ENCODE measurements at regions not wholly inside any gene's neighbourhood (a gene's known extent, or its start where the extent isn't known, plus 50 kb on each side); places are given as distances from the start of the nearest gene placed in this dataset.

GRCh38 chr3:95750097-95750496, 1064.3 kb upstream of the EPHA6 start:
- H3K27me3 Mint-ChIP-seq: no peaks in the 10 kb centered on the region
- no peak overlapping the region for H3K27ac Mint-ChIP-seq
- no peaks in the 10 kb centered on the region for H3K4me1 Mint-ChIP-seq (ENCODE audit: low read depth in 2 of 2)
- ATAC-seq (replicated peaks) (no peak), DNase-seq (no peak)
- H3K9me3 Mint-ChIP-seq: no peaks in the 10 kb centered on the region
- no peaks in the 10 kb centered on the region for H3K36me3 Mint-ChIP-seq (ENCODE audit: insufficient read depth)
- H3K4me3 Mint-ChIP-seq: no peak overlapping the region

- H3K27me3 Mint-ChIP-seq: no peaks in the 10 kb centered on the region
- no peaks in the 10 kb centered on the region for H3K9me3 Mint-ChIP-seq
- H3K4me3 Mint-ChIP-seq: no peak overlapping the region
- no peaks in the 10 kb centered on the region for H3K36me3 Mint-ChIP-seq (ENCODE audit: insufficient read depth)
- no peak overlapping the region for H3K27ac Mint-ChIP-seq
- ATAC-seq (replicated peaks) (no peak), DNase-seq (no peak)
- no peaks in the 10 kb centered on the region for H3K4me1 Mint-ChIP-seq (ENCODE audit: low read depth in 2 of 2)
Measured at GRCh38 chr3:95751509-95751908, 1062.9 kb upstream of the EPHA6 start.

GRCh38 chr3:95752199-95752598, 1062.2 kb upstream of the EPHA6 start:
- Mint-ChIP-seq H3K4me1 (ENCODE audit: low read depth in 2 of 2) (no peaks in the 10 kb centered on the region), H3K27me3 (no peaks in the 10 kb centered on the region), H3K36me3 (ENCODE audit: insufficient read depth) (no peaks in the 10 kb centered on the region), H3K9me3 (no peaks in the 10 kb centered on the region), H3K27ac (no peak overlapping the region), H3K4me3 (no peak overlapping the region)
- ATAC-seq (replicated peaks) (no peak), DNase-seq (no peak)

GRCh38 chr3:95758707-95759106, 1055.7 kb upstream of the EPHA6 start:
- Mint-ChIP-seq H3K9me3 (peaks cover 0 to 3% of the 10 kb centered on the region in 2 donors), H3K4me3 (no peak overlapping the region), H3K4me1 (ENCODE audit: low read depth in 2 of 2) (no peaks in the 10 kb centered on the region), H3K27me3 (no peaks in the 10 kb centered on the region), H3K36me3 (ENCODE audit: insufficient read depth) (no peaks in the 10 kb centered on the region), H3K27ac (no peak overlapping the region)
- DNase-seq: no peak
- no peak for ATAC-seq (replicated peaks)

GRCh38 chr3:95759614-95760301, 1054.6 kb upstream of the EPHA6 start:
- DNase-seq (no peak), ATAC-seq (replicated peaks) (no peak)
- H3K4me3 Mint-ChIP-seq: no peak overlapping the region
- no peaks in the 10 kb centered on the region for H3K27me3 Mint-ChIP-seq
- H3K4me1 Mint-ChIP-seq (ENCODE audit: low read depth in 2 of 2): no peaks in the 10 kb centered on the region
- H3K9me3 Mint-ChIP-seq: peaks cover 0 to 3% of the 10 kb centered on the region in 2 donors
- no peaks in the 10 kb centered on the region for H3K36me3 Mint-ChIP-seq (ENCODE audit: insufficient read depth)
- H3K27ac Mint-ChIP-seq: no peak overlapping the region

GRCh38 chr3:95775486-95776094, 1038.8 kb upstream of the EPHA6 start:
- no peaks in the 10 kb centered on the region for H3K36me3 Mint-ChIP-seq (ENCODE audit: insufficient read depth)
- no peak overlapping the region for H3K27ac Mint-ChIP-seq
- H3K9me3 Mint-ChIP-seq: peaks cover 16 to 21% of the 10 kb centered on the region in 2 donors
- no peak overlapping the region for H3K4me3 Mint-ChIP-seq
- DNase-seq: no peak
- ATAC-seq (replicated peaks): no peak
- H3K27me3 Mint-ChIP-seq: no peaks in the 10 kb centered on the region
- no peaks in the 10 kb centered on the region for H3K4me1 Mint-ChIP-seq (ENCODE audit: low read depth in 2 of 2)

GRCh38 chr3:95781598-95781997, 1032.8 kb upstream of the EPHA6 start:
- no peaks in the 10 kb centered on the region for H3K27me3 Mint-ChIP-seq
- H3K27ac Mint-ChIP-seq: no peak overlapping the region
- peaks cover 5 to 16% of the 10 kb centered on the region in 2 donors for H3K9me3 Mint-ChIP-seq
- H3K4me1 Mint-ChIP-seq (ENCODE audit: low read depth in 2 of 2): no peaks in the 10 kb centered on the region
- H3K36me3 Mint-ChIP-seq (ENCODE audit: insufficient read depth): no peaks in the 10 kb centered on the region
- H3K4me3 Mint-ChIP-seq: no peak overlapping the region
- no peak for ATAC-seq (replicated peaks)
- no peak for DNase-seq

- Mint-ChIP-seq H3K27me3 (no peaks in the 10 kb centered on the region), H3K27ac (no peak overlapping the region)
- ATAC-seq (replicated peaks): no peak
Measured at GRCh38 chr3:95789111-95789510, 1025.3 kb upstream of the EPHA6 start.

GRCh38 chr3:95797081-95797480, 1017.3 kb upstream of the EPHA6 start:
- Mint-ChIP-seq H3K27me3 (no peaks in the 10 kb centered on the region), H3K4me1 (ENCODE audit: low read depth in 2 of 2) (no peaks in the 10 kb centered on the region), H3K36me3 (ENCODE audit: insufficient read depth) (no peaks in the 10 kb centered on the region), H3K27ac (no peak overlapping the region), H3K4me3 (no peak overlapping the region), H3K9me3 (peaks cover 6 to 14% of the 10 kb centered on the region in 2 donors)
- ATAC-seq (replicated peaks) (no peak), DNase-seq (no peak)

More at GRCh38 chr3:95789111-95789510, 1025.3 kb upstream of the EPHA6 start:
- Mint-ChIP-seq H3K36me3 (ENCODE audit: insufficient read depth) (no peaks in the 10 kb centered on the region), H3K4me3 (no peak overlapping the region), H3K9me3 (peaks cover 1 to 4% of the 10 kb centered on the region in 2 donors), H3K4me1 (ENCODE audit: low read depth in 2 of 2) (no peaks in the 10 kb centered on the region)
- DNase-seq: no peak

- no peaks in the 10 kb centered on the region for H3K4me1 Mint-ChIP-seq (ENCODE audit: low read depth in 2 of 2)
- peaks cover 6 to 14% of the 10 kb centered on the region in 2 donors for H3K9me3 Mint-ChIP-seq
- DNase-seq: no peak
- no peaks in the 10 kb centered on the region for H3K27me3 Mint-ChIP-seq
- no peak overlapping the region for H3K27ac Mint-ChIP-seq
- H3K4me3 Mint-ChIP-seq: no peak overlapping the region
- no peak for ATAC-seq (replicated peaks)
- no peaks in the 10 kb centered on the region for H3K36me3 Mint-ChIP-seq (ENCODE audit: insufficient read depth)
Measured at GRCh38 chr3:95798628-95799027, 1015.8 kb upstream of the EPHA6 start.

GRCh38 chr3:95810462-95810861, 1003.9 kb upstream of the EPHA6 start:
- Mint-ChIP-seq H3K27me3 (no peaks in the 10 kb centered on the region), H3K9me3 (peaks cover 7 to 16% of the 10 kb centered on the region in 2 donors), H3K4me3 (no peak overlapping the region), H3K36me3 (ENCODE audit: insufficient read depth) (no peaks in the 10 kb centered on the region), H3K4me1 (ENCODE audit: low read depth in 2 of 2) (no peaks in the 10 kb centered on the region), H3K27ac (no peak overlapping the region)
- no peak for DNase-seq
- ATAC-seq (replicated peaks): no peak

- no peak overlapping the region for H3K27ac Mint-ChIP-seq
- H3K27me3 Mint-ChIP-seq: no peaks in the 10 kb centered on the region
- H3K4me3 Mint-ChIP-seq: no peak overlapping the region
- no peaks in the 10 kb centered on the region for H3K4me1 Mint-ChIP-seq (ENCODE audit: low read depth in 2 of 2)
- ATAC-seq (replicated peaks) (no peak), DNase-seq (no peak)
- no peaks in the 10 kb centered on the region for H3K36me3 Mint-ChIP-seq (ENCODE audit: insufficient read depth)
- H3K9me3 Mint-ChIP-seq: peaks cover 13 to 14% of the 10 kb centered on the region in 2 donors
Measured at GRCh38 chr3:95813244-95813643, 1001.1 kb upstream of the EPHA6 start.

- Mint-ChIP-seq H3K4me1 (ENCODE audit: low read depth in 2 of 2) (no peaks in the 10 kb centered on the region), H3K9me3 (peaks cover 7 to 10% of the 10 kb centered on the region in 2 donors), H3K36me3 (ENCODE audit: insufficient read depth) (no peaks in the 10 kb centered on the region), H3K4me3 (no peak overlapping the region), H3K27ac (no peak overlapping the region), H3K27me3 (no peaks in the 10 kb centered on the region)
- DNase-seq (no peak), ATAC-seq (replicated peaks) (no peak)
Measured at GRCh38 chr3:95815828-95816227, 998.6 kb upstream of the EPHA6 start.

- H3K4me3 Mint-ChIP-seq: no peak overlapping the region
- no peaks in the 10 kb centered on the region for H3K36me3 Mint-ChIP-seq (ENCODE audit: insufficient read depth)
- no peak overlapping the region for H3K27ac Mint-ChIP-seq
- ATAC-seq (replicated peaks): no peak
- no peaks in the 10 kb centered on the region for H3K27me3 Mint-ChIP-seq
- no peak for DNase-seq
- no peaks in the 10 kb centered on the region for H3K4me1 Mint-ChIP-seq (ENCODE audit: low read depth in 2 of 2)
- H3K9me3 Mint-ChIP-seq: peaks cover 0 to 7% of the 10 kb centered on the region in 2 donors
Measured at GRCh38 chr3:95826419-95826818, 988.0 kb upstream of the EPHA6 start.
